MM.1S (cell line): ENCODE measurements at regions not wholly inside any gene's neighbourhood (a gene's known extent, or its start where the extent isn't known, plus 50 kb on each side); places are given as distances from the start of the nearest gene placed in this dataset.

Source experiments
- DNase-seq: peaks from one replicate; pipeline ENCODE4 v3.0.0-alpha.2; 2015
- H2AFZ ChIP-seq: fragments of 300-600 bp; sonication (generic); 2 replicates; pipeline ENCODE4 v1.6.0; 2016; ENCODE audit warnings: antibody characterized with exemption, low read length
- H3F3A ChIP-seq: fragments of 300-600 bp; sonication (generic); 2 replicates; pipeline ENCODE4 v1.6.1; 2016; ENCODE audit warnings: mild to moderate bottlenecking, antibody characterized with exemption, low read length, moderate library complexity, mixed read lengths; ENCODE audit not compliant: insufficient read depth
- H3K27ac ChIP-seq: fragments of 300-600 bp; sonication (generic); 2 replicates; pipeline ENCODE4 v1.5.1; 2016; ENCODE audit warnings: mild to moderate bottlenecking, low read length
- H3K27me3 ChIP-seq: fragments of 300-600 bp; sonication (generic); replicated peaks from 2 replicates; pipeline ENCODE4 v1.6.0; 2016; ENCODE audit warnings: low read length; ENCODE audit not compliant: insufficient read depth
- H3K36me3 ChIP-seq: fragments of 300-600 bp; sonication (generic); replicated peaks from 2 replicates; pipeline ENCODE4 v1.6.1; 2016; ENCODE audit warnings: mild to moderate bottlenecking, low read length, mixed read lengths; ENCODE audit not compliant: insufficient read depth
- H3K4me1 ChIP-seq: fragments of 300-600 bp; sonication (generic); 2 replicates; pipeline ENCODE4 v1.6.1; 2016; ENCODE audit warnings: low read length, mixed read lengths
- H3K4me2 ChIP-seq: fragments of 300-600 bp; sonication (generic); 2 replicates; pipeline ENCODE4 v1.6.0; 2016; ENCODE audit warnings: low read depth, low read length
- H3K4me3 ChIP-seq: fragments of 300-600 bp; sonication (generic); 2 replicates; pipeline ENCODE4 v1.5.1; 2016; ENCODE audit warnings: low read length, mixed read lengths
- H3K79me2 ChIP-seq: fragments of 300-600 bp; sonication (generic); 2 replicates; pipeline ENCODE4 v1.6.1; 2016; ENCODE audit warnings: mixed run types, low read length, mixed read lengths
- H3K9ac ChIP-seq: fragments of 300-600 bp; sonication (generic); 2 replicates; pipeline ENCODE4 v1.6.1; 2016; ENCODE audit warnings: low read length, mixed read lengths
- H3K9me2 ChIP-seq: fragments of 300-600 bp; sonication (generic); replicated peaks from 2 replicates; pipeline ENCODE4 v1.6.1; 2016; ENCODE audit warnings: mild to moderate bottlenecking, low read length, mixed read lengths; ENCODE audit not compliant: insufficient read depth
- H3K9me3 ChIP-seq: fragments of 300-600 bp; sonication (generic); replicated peaks from 2 replicates; pipeline ENCODE4 v1.6.1; 2016; ENCODE audit warnings: mild to moderate bottlenecking, low read length, mixed read lengths; ENCODE audit not compliant: insufficient read depth
- H4K20me1 ChIP-seq: fragments of 300-600 bp; sonication (generic); 2 replicates; pipeline ENCODE4 v1.6.1; 2016; ENCODE audit warnings: mild to moderate bottlenecking, low read length, moderate library complexity, mixed read lengths; ENCODE audit not compliant: insufficient read depth
- EZH2 ChIP-seq: fragments of 300-600 bp; sonication (generic); optimal IDR thresholded peaks from 2 replicates; pipeline ENCODE3; 2017; ENCODE audit warnings: low read depth, mild to moderate bottlenecking, antibody characterized with exemption, low read length, mixed read lengths
- EZH2phosphoT487 ChIP-seq: fragments of 300-600 bp; sonication (generic); IDR thresholded peaks from 2 replicates; pipeline ENCODE4 v1.6.1; 2018; ENCODE audit warnings: antibody characterized with exemption, low read length
- TF ChIP-seq, protein P1 (sequence below): fragments of 300-600 bp; sonication (generic); IDR thresholded peaks from 2 replicates; pipeline ENCODE4 v1.5.1; 2016; ENCODE audit warnings: antibody characterized with exemption, low read length, mixed read lengths

DNA sequence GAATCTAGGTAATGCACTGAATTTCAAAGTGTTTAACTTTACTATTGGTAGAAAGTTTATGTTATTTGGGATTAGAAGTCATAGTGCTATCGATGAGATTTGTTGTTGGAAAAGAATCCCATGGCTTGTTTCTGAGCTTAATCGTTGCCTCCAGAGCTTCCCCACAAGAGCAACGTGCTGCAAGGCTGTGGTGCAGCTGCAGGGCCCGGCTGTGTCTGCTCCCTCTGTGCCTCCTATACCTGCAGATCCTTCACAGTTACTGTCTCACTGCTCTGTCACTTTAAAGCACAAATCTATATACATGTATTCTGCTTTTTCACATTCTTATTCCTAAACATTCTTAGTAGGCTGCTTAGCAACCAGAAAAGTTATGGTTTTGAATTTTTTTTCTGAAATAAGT is 826.6 kb upstream of the COBL start:
- no peaks in the 10 kb centered on the region for H3K9me2 ChIP-seq
- H3K27ac ChIP-seq = no peak overlapping the region
- H2AFZ ChIP-seq = no peak overlapping the region
- no peaks in the 10 kb centered on the region for H3F3A ChIP-seq
- TF ChIP-seq, protein P1, sequence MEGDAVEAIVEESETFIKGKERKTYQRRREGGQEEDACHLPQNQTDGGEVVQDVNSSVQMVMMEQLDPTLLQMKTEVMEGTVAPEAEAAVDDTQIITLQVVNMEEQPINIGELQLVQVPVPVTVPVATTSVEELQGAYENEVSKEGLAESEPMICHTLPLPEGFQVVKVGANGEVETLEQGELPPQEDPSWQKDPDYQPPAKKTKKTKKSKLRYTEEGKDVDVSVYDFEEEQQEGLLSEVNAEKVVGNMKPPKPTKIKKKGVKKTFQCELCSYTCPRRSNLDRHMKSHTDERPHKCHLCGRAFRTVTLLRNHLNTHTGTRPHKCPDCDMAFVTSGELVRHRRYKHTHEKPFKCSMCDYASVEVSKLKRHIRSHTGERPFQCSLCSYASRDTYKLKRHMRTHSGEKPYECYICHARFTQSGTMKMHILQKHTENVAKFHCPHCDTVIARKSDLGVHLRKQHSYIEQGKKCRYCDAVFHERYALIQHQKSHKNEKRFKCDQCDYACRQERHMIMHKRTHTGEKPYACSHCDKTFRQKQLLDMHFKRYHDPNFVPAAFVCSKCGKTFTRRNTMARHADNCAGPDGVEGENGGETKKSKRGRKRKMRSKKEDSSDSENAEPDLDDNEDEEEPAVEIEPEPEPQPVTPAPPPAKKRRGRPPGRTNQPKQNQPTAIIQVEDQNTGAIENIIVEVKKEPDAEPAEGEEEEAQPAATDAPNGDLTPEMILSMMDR = no peak
- TF ChIP-seq EZH2phosphoT487 = no peak
- no peak for TF ChIP-seq EZH2
- no peaks in the 10 kb centered on the region for H3K27me3 ChIP-seq
- H3K4me1 ChIP-seq = no peaks in the 10 kb centered on the region
- H3K9ac ChIP-seq = no peak overlapping the region
- H4K20me1 ChIP-seq = no peaks in the 10 kb centered on the region
- no peak overlapping the region for H3K4me3 ChIP-seq
- no peaks in the 10 kb centered on the region for H3K9me3 ChIP-seq
- DNase-seq = no peak
- no peaks in the 10 kb centered on the region for H3K36me3 ChIP-seq
- no peaks in the 10 kb centered on the region for H3K79me2 ChIP-seq
- H3K4me2 ChIP-seq = no peak overlapping the region

DNA sequence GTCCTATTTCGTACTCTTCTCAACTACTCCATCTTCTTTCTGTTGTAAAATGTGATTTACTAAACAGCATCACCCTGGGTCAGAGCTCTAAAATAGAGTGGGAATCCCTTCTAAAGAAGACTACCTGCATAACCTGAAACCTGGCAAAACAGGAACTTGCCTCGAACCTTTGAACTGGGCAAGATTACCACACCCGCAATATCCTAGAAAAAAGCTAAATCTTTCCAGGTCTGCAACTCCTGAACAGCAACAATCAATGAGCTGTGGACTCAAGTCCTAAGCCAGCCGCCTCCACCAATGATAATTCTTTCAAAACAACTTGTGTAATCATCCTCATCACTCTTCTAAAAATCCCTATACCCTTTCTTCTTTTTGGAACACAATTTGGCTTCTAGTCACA is 824.2 kb upstream of the COBL start:
- Histone ChIP-seq H3K9me2 (no peaks in the 10 kb centered on the region), H3K27me3 (no peaks in the 10 kb centered on the region), H3K9me3 (no peaks in the 10 kb centered on the region), H3K4me1 (no peaks in the 10 kb centered on the region), H3F3A (no peaks in the 10 kb centered on the region), H3K4me2 (no peak overlapping the region), H3K9ac (no peak overlapping the region), H3K79me2 (no peaks in the 10 kb centered on the region), H3K4me3 (no peak overlapping the region), H3K27ac (no peak overlapping the region), H4K20me1 (no peaks in the 10 kb centered on the region), H3K36me3 (no peaks in the 10 kb centered on the region), H2AFZ (no peak overlapping the region)
- no peak for TF ChIP-seq EZH2
- TF ChIP-seq, protein P1 = no peak
- TF ChIP-seq EZH2phosphoT487 = no peak
- DNase-seq = no peak

DNA sequence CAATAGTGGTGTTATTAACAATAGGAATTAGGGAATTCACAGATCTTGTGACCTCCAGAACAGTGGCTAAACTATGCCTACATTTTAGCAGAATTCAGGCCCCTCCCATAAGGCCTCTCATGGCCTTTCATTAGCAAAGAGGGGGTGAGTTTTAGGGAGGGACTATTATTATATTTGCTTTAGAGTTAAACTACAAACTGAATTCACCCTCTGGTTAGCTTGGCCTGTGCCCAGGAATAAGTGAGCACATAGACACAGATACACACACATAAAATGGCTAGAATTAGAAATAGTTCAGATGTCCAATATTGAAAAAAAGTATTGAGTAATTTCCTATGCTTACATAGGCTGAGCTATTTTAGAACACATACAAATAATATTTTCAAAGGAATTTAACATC is 818.8 kb upstream of the COBL start:
- H3K4me3 ChIP-seq = no peak overlapping the region
- DNase-seq = no peak
- H2AFZ ChIP-seq = no peak overlapping the region
- H3K9ac ChIP-seq = no peak overlapping the region
- H3K9me3 ChIP-seq = no peaks in the 10 kb centered on the region
- no peaks in the 10 kb centered on the region for H4K20me1 ChIP-seq
- TF ChIP-seq, protein P1 = no peak
- no peak for TF ChIP-seq EZH2phosphoT487
- no peak for TF ChIP-seq EZH2
- H3F3A ChIP-seq = no peaks in the 10 kb centered on the region
- H3K36me3 ChIP-seq = no peaks in the 10 kb centered on the region
- H3K4me1 ChIP-seq = no peaks in the 10 kb centered on the region
- H3K4me2 ChIP-seq = no peak overlapping the region
- H3K27ac ChIP-seq = no peak overlapping the region
- no peaks in the 10 kb centered on the region for H3K79me2 ChIP-seq
- H3K9me2 ChIP-seq = no peaks in the 10 kb centered on the region
- H3K27me3 ChIP-seq = no peaks in the 10 kb centered on the region
